ENCODE measurements at regions not wholly inside any gene's neighbourhood (a gene's known extent, or its start where the extent isn't known, plus 50 kb on each side); places are given as distances from the start of the nearest gene placed in this dataset.

DNA sequence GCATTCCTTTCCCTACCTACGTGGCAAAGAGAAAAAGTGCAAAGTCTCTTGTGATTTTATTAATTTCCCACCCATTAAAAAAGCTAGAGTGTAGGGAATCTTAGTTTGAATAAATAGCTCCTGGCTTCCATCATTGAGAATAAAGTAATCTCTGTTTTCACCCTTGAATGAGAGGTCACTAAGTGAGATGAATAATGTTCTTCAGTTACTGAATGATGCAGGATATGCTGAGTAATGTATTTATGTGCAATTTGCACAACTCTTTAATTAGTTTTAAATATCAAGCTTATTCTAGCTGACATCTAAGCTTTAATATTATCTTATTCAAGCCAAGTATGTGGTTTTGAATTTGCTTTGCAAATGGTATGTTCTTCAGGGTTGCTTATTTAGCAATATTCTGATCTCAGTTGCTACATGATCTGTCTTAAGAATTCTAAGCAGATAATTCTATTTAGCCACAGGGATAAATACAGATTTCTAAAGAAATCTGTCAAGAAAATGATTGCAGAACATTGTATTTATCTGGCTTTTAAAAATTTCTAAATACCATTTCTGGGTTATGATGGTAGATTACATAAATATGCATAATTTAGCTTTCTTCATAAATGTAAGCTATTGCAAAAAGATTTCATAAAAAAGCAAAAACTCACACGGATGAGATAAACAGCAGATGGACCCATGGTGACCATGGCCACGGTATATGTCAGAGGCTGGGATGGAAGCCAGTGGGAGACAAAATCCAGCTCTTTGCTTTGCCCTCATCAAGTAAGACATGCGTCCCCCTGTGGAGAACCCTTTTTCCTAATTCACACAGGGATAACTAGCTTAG is 141.0 kb downstream of the MACC1 start:
- Histone ChIP-seq H4K20me1 (ENCODE audit: control insufficient read depth, insufficient read depth, insufficient read length) (no peaks in the 10 kb centered on the region), H3K79me1 (ENCODE audit: insufficient read depth, low read depth, low read length, poor library complexity, severe bottlenecking) (no peaks in the 10 kb centered on the region), H3K23me2 (ENCODE audit: insufficient read length, low read depth, low read length, poor library complexity, severe bottlenecking) (no peaks in the 10 kb centered on the region), H3K27me3 (ENCODE audit: insufficient read depth, low read length) (no peaks in the 10 kb centered on the region), H2BK120ac (ENCODE audit: low read depth, low read length, poor library complexity, severe bottlenecking) (no peak overlapping the region), H2BK20ac (ENCODE audit: low read depth, low read length, poor library complexity, severe bottlenecking) (no peak overlapping the region), H3K9ac (ENCODE audit: extremely low read depth, insufficient read length, low read length) (no peak overlapping the region), H3K18ac (ENCODE audit: insufficient read length, low read depth, low read length) (no peak overlapping the region), H2BK12ac (ENCODE audit: insufficient read length, low read depth, low read length) (no peak overlapping the region), H3K9me3 (ENCODE audit: control insufficient read depth, low read depth, low read length) (no peaks in the 10 kb centered on the region), H2AFZ (ENCODE audit: low read length) (no peak overlapping the region), H3K4ac (ENCODE audit: low read depth, low read length) (no peak overlapping the region), H4K5ac (ENCODE audit: insufficient read length, low read depth, low read length) (no peak overlapping the region), H3K56ac (ENCODE audit: insufficient read length, low read depth, low read length) (no peak overlapping the region), H4K8ac (replicated peaks; ENCODE audit: insufficient read length, low read depth, low read length) (no peak overlapping the region), H3T11ph (ENCODE audit: low read length) (no peak overlapping the region), H3K27ac (ENCODE audit: insufficient read length, low read depth, low read length) (no peak overlapping the region), H2BK15ac (ENCODE audit: low read depth, low read length) (no peak overlapping the region), H3K4me1 (ENCODE audit: insufficient read depth, low read length) (peaks cover 8% of the 10 kb centered on the region; the same call in 1 of the 2 replicates), H3K14ac (ENCODE audit: insufficient read depth, low read length) (no peak overlapping the region), H3K79me2 (ENCODE audit: insufficient read depth, low read length) (peaks cover 24% of the 10 kb centered on the region; the same call in 1 of the 2 replicates), H4K91ac (ENCODE audit: insufficient read length, low read depth, low read length) (no peak overlapping the region), H3K4me2 (ENCODE audit: insufficient read depth, insufficient read length, low read length) (no peak overlapping the region), H2AK5ac (ENCODE audit: insufficient read length, low read length) (no peak overlapping the region), H3K23ac (ENCODE audit: insufficient read length, low read depth, low read length) (no peak overlapping the region), H2BK5ac (ENCODE audit: insufficient read length, low read length) (no peak overlapping the region)
- Mint-ChIP-seq H3K4me3 (no peak overlapping the region), H3K9me3 (peaks cover 0 to 4% of the 10 kb centered on the region in 2 experiments; a peak in 2 of 5 replicates), H3K4me1 (peaks cover 18 to 37% of the 10 kb centered on the region in 2 experiments), H3K27me3 (ENCODE audit: low read depth) (no peaks in the 10 kb centered on the region), H3K27ac (0 out of 7 replicates have a peak overlapping the region, but pooled peaks of 1 of the 3 experiments have one; percentile 82), H3K36me3 (ENCODE audit: insufficient read depth in 1 of 3, low read depth in 3 of 3) (peaks cover 0 to 22% (median 0%) of the 10 kb centered on the region in 3 experiments; a peak in 4 of 7 replicates)
- WGBS (ENCODE audit: extremely low coverage, insufficient read length, low lambda C conversion rate): no CpG with 5 or more reads among the region's 4 CpGs
- DNase-seq: no peak
- TF ChIP-seq, protein P1, sequence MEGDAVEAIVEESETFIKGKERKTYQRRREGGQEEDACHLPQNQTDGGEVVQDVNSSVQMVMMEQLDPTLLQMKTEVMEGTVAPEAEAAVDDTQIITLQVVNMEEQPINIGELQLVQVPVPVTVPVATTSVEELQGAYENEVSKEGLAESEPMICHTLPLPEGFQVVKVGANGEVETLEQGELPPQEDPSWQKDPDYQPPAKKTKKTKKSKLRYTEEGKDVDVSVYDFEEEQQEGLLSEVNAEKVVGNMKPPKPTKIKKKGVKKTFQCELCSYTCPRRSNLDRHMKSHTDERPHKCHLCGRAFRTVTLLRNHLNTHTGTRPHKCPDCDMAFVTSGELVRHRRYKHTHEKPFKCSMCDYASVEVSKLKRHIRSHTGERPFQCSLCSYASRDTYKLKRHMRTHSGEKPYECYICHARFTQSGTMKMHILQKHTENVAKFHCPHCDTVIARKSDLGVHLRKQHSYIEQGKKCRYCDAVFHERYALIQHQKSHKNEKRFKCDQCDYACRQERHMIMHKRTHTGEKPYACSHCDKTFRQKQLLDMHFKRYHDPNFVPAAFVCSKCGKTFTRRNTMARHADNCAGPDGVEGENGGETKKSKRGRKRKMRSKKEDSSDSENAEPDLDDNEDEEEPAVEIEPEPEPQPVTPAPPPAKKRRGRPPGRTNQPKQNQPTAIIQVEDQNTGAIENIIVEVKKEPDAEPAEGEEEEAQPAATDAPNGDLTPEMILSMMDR (conservative IDR thresholded peaks at IDR 0.05): no peak
